ENCODE measurements at regions not wholly inside any gene's neighbourhood (a gene's known extent, or its start where the extent isn't known, plus 50 kb on each side); places are given as distances from the start of the nearest gene placed in this dataset.
A peak's percentile ranks its signal among the peaks of the same experiment; 100 is the strongest.

DNA sequence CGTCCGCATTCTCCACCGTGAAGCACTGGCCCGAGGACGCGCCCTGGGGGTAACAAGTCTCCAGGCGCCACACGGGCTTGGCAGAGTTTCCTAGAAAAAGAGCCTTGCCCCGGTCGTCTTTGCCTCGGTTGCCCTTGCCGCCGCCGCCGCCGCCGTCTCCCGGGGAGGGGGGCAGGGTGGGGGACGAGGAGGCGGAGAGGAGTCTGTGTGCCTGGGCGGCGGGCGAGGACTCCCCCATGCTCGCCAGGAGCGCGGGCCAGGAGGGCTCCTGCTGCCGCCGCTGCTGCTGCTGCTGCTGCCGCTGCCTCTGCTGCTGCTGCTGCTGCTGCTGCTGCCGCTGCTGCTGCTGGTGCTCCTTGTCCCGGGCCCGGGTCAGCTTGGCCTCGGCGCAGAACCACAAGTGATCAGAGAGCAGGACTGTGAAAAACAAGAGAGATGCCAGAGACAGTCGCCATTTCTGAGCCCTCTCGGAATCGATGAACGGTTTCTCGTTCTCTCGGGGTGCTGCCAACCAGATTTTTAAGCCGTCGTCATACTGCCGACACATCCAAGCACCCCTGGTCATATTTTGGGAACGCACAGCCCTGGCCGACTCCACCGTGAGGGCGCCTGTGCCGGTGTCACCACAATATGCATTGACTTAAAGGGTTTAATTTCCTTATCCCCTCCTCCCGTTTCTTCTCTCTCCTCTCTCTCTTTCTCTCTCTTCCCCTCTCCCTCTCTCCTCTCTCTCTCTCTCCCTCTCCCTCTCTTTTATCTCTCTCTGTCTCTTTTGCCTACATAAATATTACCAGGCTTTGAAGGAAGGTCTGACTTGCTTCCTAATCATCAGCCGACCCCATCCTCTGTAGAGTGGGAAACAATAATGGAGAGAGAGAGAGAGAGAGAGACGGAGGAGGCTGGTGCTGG lies 349.1 kb downstream of the LIG4 start:
- ChIA-PET CTCF (no interaction called here), POLR2A (no interaction called here)
- H3K27me3 Mint-ChIP-seq (ENCODE audit: insufficient read depth, unreplicated experiment): peaks cover 12% of the 10 kb centered on the region
- no TSS peak for BruUV-seq (replicated peaks)
- H3K4me3 Mint-ChIP-seq (ENCODE audit: unreplicated experiment): peak overlapping the region; percentile 9
- DNase-seq (ENCODE audit: unreplicated experiment): no peak
- intact Hi-C loops (cut with micrococcal nuclease): no loop called here
- peaks cover 6% of the 10 kb centered on the region for H3K36me3 Mint-ChIP-seq (ENCODE audit: insufficient read depth, unreplicated experiment)
- peaks cover 14% of the 10 kb centered on the region for H3K9me3 Mint-ChIP-seq (ENCODE audit: unreplicated experiment)
- peaks cover 5% of the 10 kb centered on the region for H3K4me1 Mint-ChIP-seq (ENCODE audit: insufficient read depth, unreplicated experiment)
- TF ChIP-seq, protein P1, sequence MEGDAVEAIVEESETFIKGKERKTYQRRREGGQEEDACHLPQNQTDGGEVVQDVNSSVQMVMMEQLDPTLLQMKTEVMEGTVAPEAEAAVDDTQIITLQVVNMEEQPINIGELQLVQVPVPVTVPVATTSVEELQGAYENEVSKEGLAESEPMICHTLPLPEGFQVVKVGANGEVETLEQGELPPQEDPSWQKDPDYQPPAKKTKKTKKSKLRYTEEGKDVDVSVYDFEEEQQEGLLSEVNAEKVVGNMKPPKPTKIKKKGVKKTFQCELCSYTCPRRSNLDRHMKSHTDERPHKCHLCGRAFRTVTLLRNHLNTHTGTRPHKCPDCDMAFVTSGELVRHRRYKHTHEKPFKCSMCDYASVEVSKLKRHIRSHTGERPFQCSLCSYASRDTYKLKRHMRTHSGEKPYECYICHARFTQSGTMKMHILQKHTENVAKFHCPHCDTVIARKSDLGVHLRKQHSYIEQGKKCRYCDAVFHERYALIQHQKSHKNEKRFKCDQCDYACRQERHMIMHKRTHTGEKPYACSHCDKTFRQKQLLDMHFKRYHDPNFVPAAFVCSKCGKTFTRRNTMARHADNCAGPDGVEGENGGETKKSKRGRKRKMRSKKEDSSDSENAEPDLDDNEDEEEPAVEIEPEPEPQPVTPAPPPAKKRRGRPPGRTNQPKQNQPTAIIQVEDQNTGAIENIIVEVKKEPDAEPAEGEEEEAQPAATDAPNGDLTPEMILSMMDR (IDR thresholded peaks at IDR 0.05; ENCODE audit: unreplicated experiment): no peak
- no peak overlapping the region for H3K27ac Mint-ChIP-seq (ENCODE audit: low read depth, unreplicated experiment)

DNA sequence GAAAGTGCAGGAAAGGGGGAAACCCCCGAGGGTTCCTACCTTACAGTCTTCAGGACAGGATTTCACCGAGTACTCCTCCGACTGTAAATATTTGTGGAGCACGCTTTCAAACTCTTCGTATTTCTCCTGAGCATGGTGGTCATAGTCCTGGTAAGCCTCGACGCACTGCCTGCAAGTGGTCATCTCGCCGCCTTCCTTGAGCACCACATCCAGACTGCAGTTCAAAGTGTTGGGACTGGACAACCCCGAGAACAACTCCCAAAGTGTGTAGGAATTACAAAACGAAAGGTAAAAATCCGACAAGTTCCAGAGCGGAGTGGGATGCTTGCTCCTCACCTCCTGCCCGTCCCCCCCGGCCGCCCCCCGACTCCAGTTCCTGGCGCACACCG lies 349.7 kb downstream of the LIG4 start:
- Mint-ChIP-seq H3K27ac (ENCODE audit: low read depth, unreplicated experiment) (no peak overlapping the region), H3K4me1 (ENCODE audit: insufficient read depth, unreplicated experiment) (peaks cover 5% of the 10 kb centered on the region), H3K9me3 (ENCODE audit: unreplicated experiment) (peaks cover 14% of the 10 kb centered on the region), H3K4me3 (ENCODE audit: unreplicated experiment) (no peak overlapping the region), H3K36me3 (ENCODE audit: insufficient read depth, unreplicated experiment) (peaks cover 6% of the 10 kb centered on the region), H3K27me3 (ENCODE audit: insufficient read depth, unreplicated experiment) (peaks cover 12% of the 10 kb centered on the region)
- CTCF ChIA-PET: no interaction called here
- POLR2A ChIA-PET: no interaction called here
- no TSS peak for BruUV-seq (replicated peaks)
- intact Hi-C loops (cut with micrococcal nuclease): no loop called here
- DNase-seq (ENCODE audit: unreplicated experiment): no peak
- TF ChIP-seq, protein P1 (IDR thresholded peaks at IDR 0.05; ENCODE audit: unreplicated experiment): no peak

DNA sequence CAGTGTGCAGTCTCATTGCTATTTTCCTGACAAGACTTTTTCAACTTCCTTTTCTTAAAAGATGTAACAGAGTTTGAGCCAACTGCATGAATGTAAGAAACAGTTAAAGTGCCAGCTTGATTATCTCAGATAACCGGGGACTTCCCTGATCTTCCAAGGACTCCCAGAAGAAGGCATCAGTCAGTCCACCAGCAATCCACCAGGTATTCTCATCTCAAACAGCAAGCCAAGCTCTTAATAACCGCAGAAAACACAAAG lies 350.1 kb downstream of the LIG4 start:
- intact Hi-C loops (cut with micrococcal nuclease): no loop called here
- ChIA-PET CTCF (no interaction called here), POLR2A (no interaction called here)
- BruUV-seq (replicated peaks): no TSS peak
- peaks cover 14% of the 10 kb centered on the region for H3K9me3 Mint-ChIP-seq (ENCODE audit: unreplicated experiment)
- DNase-seq (ENCODE audit: unreplicated experiment): no peak
- TF ChIP-seq, protein P1 (IDR thresholded peaks at IDR 0.05; ENCODE audit: unreplicated experiment): no peak
- H3K36me3 Mint-ChIP-seq (ENCODE audit: insufficient read depth, unreplicated experiment): peaks cover 6% of the 10 kb centered on the region
- peaks cover 5% of the 10 kb centered on the region for H3K4me1 Mint-ChIP-seq (ENCODE audit: insufficient read depth, unreplicated experiment)
- no peak overlapping the region for H3K27ac Mint-ChIP-seq (ENCODE audit: low read depth, unreplicated experiment)
- peaks cover 12% of the 10 kb centered on the region for H3K27me3 Mint-ChIP-seq (ENCODE audit: insufficient read depth, unreplicated experiment)
- H3K4me3 Mint-ChIP-seq (ENCODE audit: unreplicated experiment): no peak overlapping the region

DNA sequence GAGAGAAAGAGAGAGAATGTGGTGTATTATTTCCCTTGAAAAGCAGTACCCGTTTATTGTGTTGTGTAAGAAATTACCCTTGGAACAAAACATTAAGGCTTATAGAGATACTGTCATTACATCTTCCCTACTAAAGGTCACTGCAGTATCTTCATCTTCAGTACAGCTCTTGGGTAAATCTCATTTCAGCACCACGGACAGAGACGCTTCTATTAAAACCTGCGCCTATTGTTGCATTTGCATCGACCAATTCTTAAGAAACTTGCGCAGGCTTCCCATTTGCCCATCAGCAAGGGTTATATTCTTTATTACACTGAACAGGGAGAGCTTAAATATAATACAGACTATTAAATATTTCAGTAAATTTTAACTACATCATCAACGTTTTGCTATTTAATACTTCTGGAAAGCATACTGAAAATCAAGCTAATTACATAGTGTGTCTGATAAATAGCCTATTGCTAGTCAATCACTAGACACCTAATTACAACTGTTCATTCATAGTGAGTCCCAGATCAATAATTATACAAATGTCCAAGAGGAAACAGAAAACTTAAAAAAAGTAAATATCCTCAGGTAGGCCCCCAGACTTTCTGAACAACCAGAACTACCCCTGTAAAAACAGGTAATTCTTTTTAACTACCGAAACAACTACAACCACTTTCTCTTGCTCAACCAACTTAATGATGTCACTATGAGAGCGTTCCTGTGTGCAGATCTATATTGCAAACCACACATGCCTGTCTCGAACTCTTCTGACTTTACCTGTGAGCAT lies 350.6 kb downstream of the LIG4 start:
- Mint-ChIP-seq H3K27ac (ENCODE audit: low read depth, unreplicated experiment) (no peak overlapping the region), H3K9me3 (ENCODE audit: unreplicated experiment) (peaks cover 14% of the 10 kb centered on the region), H3K36me3 (ENCODE audit: insufficient read depth, unreplicated experiment) (peaks cover 6% of the 10 kb centered on the region), H3K27me3 (ENCODE audit: insufficient read depth, unreplicated experiment) (peaks cover 12% of the 10 kb centered on the region), H3K4me1 (ENCODE audit: insufficient read depth, unreplicated experiment) (peaks cover 5% of the 10 kb centered on the region), H3K4me3 (ENCODE audit: unreplicated experiment) (no peak overlapping the region)
- POLR2A ChIA-PET: no interaction called here
- BruUV-seq (replicated peaks): no TSS peak
- intact Hi-C loops (cut with micrococcal nuclease): no loop called here
- CTCF ChIA-PET: no interaction called here
- peak; percentile 71 for DNase-seq (ENCODE audit: unreplicated experiment)
- TF ChIP-seq, protein P1 (IDR thresholded peaks at IDR 0.05; ENCODE audit: unreplicated experiment): no peak

Measured in MCF 10A (cell line).